Stomach smooth muscle (tissue), 2 donors: ENCODE measurements at regions not wholly inside any gene's neighbourhood (a gene's known extent, or its start where the extent isn't known, plus 50 kb on each side); places are given as distances from the start of the nearest gene placed in this dataset.

ENCODE experiments used
- H3K27ac ChIP-seq: one replicate; pipeline ENCODE4 v1.7.0; 2013; ENCODE audit warnings: mild to moderate bottlenecking, low read length, inconsistent platforms
- H3K27me3 ChIP-seq, 2 donors: one replicate each; pipeline ENCODE4 v1.7.0; 2013; ENCODE audit warnings: low read length in 2 of 2; ENCODE audit not compliant: insufficient read depth in 2 of 2, control insufficient read depth in 1 of 2
- H3K36me3 ChIP-seq, 2 donors: one replicate each; pipeline ENCODE4 v1.7.0; 2013; ENCODE audit warnings: low read length in 2 of 2; ENCODE audit not compliant: control insufficient read depth in 2 of 2, insufficient read depth in 2 of 2
- H3K4me1 ChIP-seq: one replicate; pipeline ENCODE4 v1.7.0; 2013; ENCODE audit warnings: low read length; ENCODE audit not compliant: control insufficient read depth, insufficient read depth
- H3K4me3 ChIP-seq, 2 donors: one replicate each; pipeline ENCODE4 v1.7.0; 2013; ENCODE audit warnings: low read length in 2 of 2
- H3K9ac ChIP-seq, 2 donors: one replicate each; pipeline ENCODE4 v1.7.0; 2013; ENCODE audit warnings: low read length in 2 of 2, mild to moderate bottlenecking in 1 of 2
- H3K9me3 ChIP-seq, 2 donors: one replicate each; pipeline ENCODE4 v1.7.0; 2013; ENCODE audit warnings: low read length in 2 of 2; ENCODE audit not compliant: control insufficient read depth in 2 of 2
- donor health status: healthy.
- donor health status: Pancreatic carcinoma.

DNA sequence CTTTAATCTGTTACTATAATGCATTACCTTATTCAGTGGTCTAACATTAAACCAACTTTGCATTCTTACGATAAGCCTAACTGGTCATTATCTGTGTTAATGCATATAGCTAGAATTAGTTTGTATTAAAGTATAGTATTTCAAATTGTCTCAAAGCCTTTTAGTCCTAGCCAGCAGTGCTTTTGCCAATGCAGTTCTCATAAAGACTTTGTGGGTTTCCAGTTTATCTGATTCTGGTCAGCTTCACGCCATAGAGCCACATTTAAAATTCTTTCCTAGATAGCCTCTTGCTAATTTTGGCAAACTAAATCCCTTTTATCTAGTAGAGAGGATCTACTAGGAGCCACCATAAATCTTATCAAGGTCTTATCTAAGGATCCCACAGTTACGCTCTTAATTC lies 78.9 kb upstream of the VASH1 start:
- H3K27ac ChIP-seq = no peak overlapping the region
- peaks cover 2 to 9% of the 10 kb centered on the region in 2 donors for H3K9me3 ChIP-seq
- H3K4me3 ChIP-seq = no peak overlapping the region
- no peaks in the 10 kb centered on the region for H3K27me3 ChIP-seq
- no peaks in the 10 kb centered on the region for H3K36me3 ChIP-seq
- no peak overlapping the region for H3K9ac ChIP-seq
- no peaks in the 10 kb centered on the region for H3K4me1 ChIP-seq

GRCh38 chr14:76686646-76687045 lies 74.6 kb upstream of the VASH1 start:
- H3K27me3 ChIP-seq = no peaks in the 10 kb centered on the region
- H3K27ac ChIP-seq = no peak overlapping the region
- peaks cover 8 to 14% of the 10 kb centered on the region in 2 donors for H3K9me3 ChIP-seq
- no peak overlapping the region for H3K4me3 ChIP-seq
- H3K36me3 ChIP-seq = no peaks in the 10 kb centered on the region
- no peak overlapping the region for H3K9ac ChIP-seq
- no peaks in the 10 kb centered on the region for H3K4me1 ChIP-seq

- Histone ChIP-seq H3K27ac (no peak overlapping the region), H3K9me3 (peaks cover 6 to 14% of the 10 kb centered on the region in 2 donors)
Measured at GRCh38 chr14:76687611-76688382, 73.5 kb upstream of the VASH1 start.

GRCh38 chr14:76688383-76688671 lies 72.9 kb upstream of the VASH1 start:
- Histone ChIP-seq H3K4me3 (no peak overlapping the region), H3K36me3 (no peaks in the 10 kb centered on the region), H3K9ac (no peak overlapping the region), H3K27me3 (no peaks in the 10 kb centered on the region), H3K4me1 (no peaks in the 10 kb centered on the region), H3K9me3 (peaks cover 6 to 12% of the 10 kb centered on the region in 2 donors), H3K27ac (no peak overlapping the region)

More at GRCh38 chr14:76687611-76688382, 73.5 kb upstream of the VASH1 start:
- H3K4me1 ChIP-seq = no peaks in the 10 kb centered on the region
- no peaks in the 10 kb centered on the region for H3K27me3 ChIP-seq
- H3K9ac ChIP-seq = no peak overlapping the region
- H3K36me3 ChIP-seq = no peaks in the 10 kb centered on the region
- no peak overlapping the region for H3K4me3 ChIP-seq

DNA sequence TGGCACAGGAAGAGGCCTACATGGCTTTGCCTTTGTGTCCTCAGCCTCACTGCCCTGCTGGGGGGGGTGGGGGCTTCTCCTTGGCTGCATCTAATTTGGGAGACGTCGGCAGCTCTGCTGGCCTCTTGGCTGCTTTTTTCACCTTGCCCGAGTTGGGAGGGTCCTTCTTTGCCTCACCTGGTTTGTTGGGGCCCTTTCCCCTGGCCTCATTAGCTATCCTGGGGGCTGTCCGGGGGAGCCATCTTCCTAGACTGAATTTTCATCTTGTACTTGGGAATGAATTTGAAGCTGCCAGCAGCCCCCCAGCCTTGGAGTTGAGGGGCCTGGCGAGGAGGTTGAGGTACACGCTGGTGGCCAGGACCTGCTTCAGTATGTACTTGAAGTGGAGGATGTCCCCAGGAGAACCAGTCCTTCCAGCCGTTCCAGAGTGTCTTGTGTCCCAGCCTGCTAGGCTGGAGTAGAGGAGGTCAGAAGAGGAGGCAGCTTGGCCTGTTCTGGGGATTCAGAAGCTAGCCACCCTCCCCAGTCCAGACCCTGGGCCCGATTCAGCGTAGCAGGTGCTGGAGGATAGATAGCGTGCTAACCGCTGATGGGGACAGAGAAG lies 70.7 kb upstream of the VASH1 start:
- Histone ChIP-seq H3K9ac (no peak overlapping the region), H3K9me3 (peaks cover 6 to 10% of the 10 kb centered on the region in 2 donors)

GRCh38 chr14:76694106-76694505 lies 67.2 kb upstream of the VASH1 start:
- peaks cover 0 to 3% of the 10 kb centered on the region in 2 donors for H3K27me3 ChIP-seq
- H3K36me3 ChIP-seq = no peaks in the 10 kb centered on the region
- H3K27ac ChIP-seq = no peak overlapping the region
- H3K4me3 ChIP-seq = no peak overlapping the region
- H3K9ac ChIP-seq = no peak overlapping the region
- H3K4me1 ChIP-seq = no peaks in the 10 kb centered on the region
- no peaks in the 10 kb centered on the region for H3K9me3 ChIP-seq

More for the DNA sequence above, 70.7 kb upstream of the VASH1 start:
- Histone ChIP-seq H3K4me3 (no peak overlapping the region), H3K27me3 (peaks cover 0 to 3% of the 10 kb centered on the region in 2 donors), H3K27ac (no peak overlapping the region), H3K36me3 (no peaks in the 10 kb centered on the region), H3K4me1 (no peaks in the 10 kb centered on the region)

- no peaks in the 10 kb centered on the region for H3K9me3 ChIP-seq
- H3K27me3 ChIP-seq = peaks cover 0 to 3% of the 10 kb centered on the region in 2 donors
- no peak overlapping the region for H3K27ac ChIP-seq
- H3K36me3 ChIP-seq = no peaks in the 10 kb centered on the region
- no peak overlapping the region for H3K9ac ChIP-seq
- peaks cover 3% of the 10 kb centered on the region for H3K4me1 ChIP-seq
- no peak overlapping the region for H3K4me3 ChIP-seq
Measured at GRCh38 chr14:76695263-76695920, 65.9 kb upstream of the VASH1 start.

DNA sequence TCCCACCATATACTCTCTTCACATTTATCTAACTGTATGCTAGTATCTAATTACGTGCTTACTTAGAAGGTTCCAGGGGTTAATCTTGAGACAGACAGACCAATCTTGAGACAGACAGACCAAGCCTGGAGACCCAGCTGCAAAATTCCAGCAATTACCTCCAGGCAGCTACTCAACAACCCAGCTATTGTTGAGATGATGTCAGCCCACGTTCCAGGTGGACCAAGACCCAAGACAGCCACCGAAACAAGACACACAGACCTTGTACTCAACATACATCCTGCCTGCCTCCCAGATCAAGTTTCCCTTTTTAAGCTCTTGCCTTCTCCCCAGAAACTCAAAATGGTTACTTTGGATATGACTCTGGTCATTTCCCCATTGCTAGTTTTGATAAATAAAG lies 64.9 kb upstream of the VASH1 start:
- no peaks in the 10 kb centered on the region for H3K9me3 ChIP-seq
- H3K27me3 ChIP-seq = peaks cover 0 to 3% of the 10 kb centered on the region in 2 donors
- no peaks in the 10 kb centered on the region for H3K36me3 ChIP-seq
- H3K4me3 ChIP-seq = no peak overlapping the region
- H3K4me1 ChIP-seq = peaks cover 3% of the 10 kb centered on the region
- no peak overlapping the region for H3K9ac ChIP-seq
- no peak overlapping the region for H3K27ac ChIP-seq

GRCh38 chr14:76696791-76697190 lies 64.5 kb upstream of the VASH1 start:
- Histone ChIP-seq H3K4me3 (no peak overlapping the region), H3K4me1 (peaks cover 3% of the 10 kb centered on the region), H3K27me3 (peaks cover 0 to 3% of the 10 kb centered on the region in 2 donors), H3K36me3 (no peaks in the 10 kb centered on the region), H3K27ac (no peak overlapping the region), H3K9me3 (no peaks in the 10 kb centered on the region), H3K9ac (no peak overlapping the region)

GRCh38 chr14:76697246-76697905 lies 63.9 kb upstream of the VASH1 start:
- Histone ChIP-seq H3K9me3 (no peaks in the 10 kb centered on the region), H3K4me1 (peaks cover 3% of the 10 kb centered on the region), H3K27me3 (peaks cover 0 to 3% of the 10 kb centered on the region in 2 donors), H3K4me3 (no peak overlapping the region), H3K36me3 (no peaks in the 10 kb centered on the region), H3K9ac (no peak overlapping the region), H3K27ac (no peak overlapping the region)
